ENCODE measurements at regions not wholly inside any gene's neighbourhood (a gene's known extent, or its start where the extent isn't known, plus 50 kb on each side); places are given as distances from the start of the nearest gene placed in this dataset.
"Not testable (repeated sequence)": the region's sequence is repeated elsewhere in the genome, so short reads cannot be mapped to it uniquely, and the experiment has no call there.

DNA sequence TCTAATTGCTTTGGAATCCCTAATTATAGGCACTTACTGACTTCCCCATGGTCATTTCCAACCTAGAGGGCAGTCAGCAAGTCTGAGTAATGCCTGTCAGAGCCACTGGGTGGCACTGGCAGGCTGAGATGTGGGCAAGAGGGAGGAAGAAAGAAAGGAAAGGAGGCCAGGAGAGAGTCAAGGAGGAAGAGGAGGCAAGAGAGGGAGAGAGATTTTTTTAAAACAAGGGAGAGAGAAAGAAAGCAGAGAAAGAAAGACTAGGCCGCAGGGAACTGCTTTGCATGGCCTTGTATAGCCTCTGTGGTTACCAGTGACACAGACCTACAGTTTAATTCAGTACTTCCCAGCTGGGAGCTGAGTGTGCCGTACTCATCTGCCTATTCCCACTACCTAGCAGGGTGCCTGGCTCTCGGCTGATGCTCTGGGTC lies 210.4 kb upstream of the ADO start:
- WGBS, 2 donors, result 37 to 63% methylated on average over 3 of the region's 3 CpGs

DNA sequence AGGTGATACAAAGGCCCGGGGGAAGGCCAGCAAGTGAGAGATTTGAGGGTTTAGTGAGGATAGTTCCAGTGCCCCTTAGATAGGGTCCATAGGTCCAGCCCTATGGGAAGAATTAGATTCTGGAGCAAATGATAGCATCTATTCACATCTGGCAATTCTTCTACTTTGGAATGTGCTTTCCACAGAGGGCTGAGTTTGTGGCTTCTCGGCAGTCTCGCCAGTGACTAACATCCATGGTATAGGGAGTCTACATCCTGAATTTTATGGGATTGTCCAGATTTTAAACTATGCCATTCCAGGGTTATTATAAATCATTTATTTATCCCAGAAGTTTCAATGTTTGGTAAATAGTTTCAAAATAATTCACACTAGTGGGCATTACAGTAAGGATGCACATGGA lies 207.3 kb upstream of the ADO start:
- H3K27me3 ChIP-seq, result no peaks in the 10 kb centered on the region
- no peaks in the 10 kb centered on the region for H3K4me1 ChIP-seq
- intact Hi-C loops (cut with DNase I; ENCODE audit: low total_unique reads), result no loop called here
- H3K9me3 ChIP-seq, result no peaks in the 10 kb centered on the region
- TF ChIP-seq, protein P1, sequence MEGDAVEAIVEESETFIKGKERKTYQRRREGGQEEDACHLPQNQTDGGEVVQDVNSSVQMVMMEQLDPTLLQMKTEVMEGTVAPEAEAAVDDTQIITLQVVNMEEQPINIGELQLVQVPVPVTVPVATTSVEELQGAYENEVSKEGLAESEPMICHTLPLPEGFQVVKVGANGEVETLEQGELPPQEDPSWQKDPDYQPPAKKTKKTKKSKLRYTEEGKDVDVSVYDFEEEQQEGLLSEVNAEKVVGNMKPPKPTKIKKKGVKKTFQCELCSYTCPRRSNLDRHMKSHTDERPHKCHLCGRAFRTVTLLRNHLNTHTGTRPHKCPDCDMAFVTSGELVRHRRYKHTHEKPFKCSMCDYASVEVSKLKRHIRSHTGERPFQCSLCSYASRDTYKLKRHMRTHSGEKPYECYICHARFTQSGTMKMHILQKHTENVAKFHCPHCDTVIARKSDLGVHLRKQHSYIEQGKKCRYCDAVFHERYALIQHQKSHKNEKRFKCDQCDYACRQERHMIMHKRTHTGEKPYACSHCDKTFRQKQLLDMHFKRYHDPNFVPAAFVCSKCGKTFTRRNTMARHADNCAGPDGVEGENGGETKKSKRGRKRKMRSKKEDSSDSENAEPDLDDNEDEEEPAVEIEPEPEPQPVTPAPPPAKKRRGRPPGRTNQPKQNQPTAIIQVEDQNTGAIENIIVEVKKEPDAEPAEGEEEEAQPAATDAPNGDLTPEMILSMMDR (IDR thresholded peaks at IDR 0.05), result no peak
- no peak for TF ChIP-seq POLR2A (IDR thresholded peaks at IDR 0.05)
- 92 to 96% methylated on average over 3 of the region's 3 CpGs for WGBS, 2 donors
- no peak overlapping the region for H3K27ac ChIP-seq
- no peak for DNase-seq
- no peak overlapping the region for H3K4me3 ChIP-seq
- H3K36me3 ChIP-seq (ENCODE audit: low read depth, missing control alignments), result no peaks in the 10 kb centered on the region

More for the DNA sequence above, 210.4 kb upstream of the ADO start:
- H3K4me1 ChIP-seq, result no peaks in the 10 kb centered on the region
- H3K27ac ChIP-seq, result no peak overlapping the region
- DNase-seq, result peak; percentile 61
- no peaks in the 10 kb centered on the region for H3K27me3 ChIP-seq
- no peaks in the 10 kb centered on the region for H3K36me3 ChIP-seq (ENCODE audit: low read depth, missing control alignments)
- TF ChIP-seq, protein P1 (IDR thresholded peaks at IDR 0.05), result peak; percentile 34 to 78 (median 74)
- TF ChIP-seq POLR2A (IDR thresholded peaks at IDR 0.05), result no peak
- intact Hi-C loops (cut with DNase I; ENCODE audit: low total_unique reads), result no loop called here
- no peak overlapping the region for H3K4me3 ChIP-seq
- H3K9me3 ChIP-seq, result no peaks in the 10 kb centered on the region

DNA sequence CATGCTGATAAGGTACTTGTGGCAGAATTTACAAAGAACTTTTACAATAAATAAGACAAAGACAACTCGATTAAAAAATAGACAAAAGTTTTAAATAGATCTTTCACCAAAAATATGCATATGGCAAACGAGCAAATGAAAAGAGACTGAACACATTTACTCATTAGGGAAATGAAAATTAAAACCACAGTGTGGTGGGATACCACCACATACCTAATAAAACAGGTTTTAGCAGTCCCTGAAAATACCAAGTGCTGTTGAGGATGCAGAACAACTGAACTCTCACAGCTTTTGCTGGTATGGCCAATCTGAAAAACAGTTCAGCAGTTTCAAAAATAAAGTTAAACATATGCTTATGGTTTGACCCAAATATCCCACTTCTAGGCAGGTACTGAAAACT lies 205.4 kb upstream of the ADO start:
- WGBS, 2 donors, result 74 to 79% methylated on average over 2 of the region's 2 CpGs
- DNase-seq, result no peak
- Histone ChIP-seq H3K27ac (no peak overlapping the region), H3K4me1 (no peaks in the 10 kb centered on the region), H3K27me3 (no peaks in the 10 kb centered on the region), H3K4me3 (no peak overlapping the region), H3K36me3 (ENCODE audit: low read depth, missing control alignments) (no peaks in the 10 kb centered on the region), H3K9me3 (no peaks in the 10 kb centered on the region)
- TF ChIP-seq POLR2A (IDR thresholded peaks at IDR 0.05), result no peak
- TF ChIP-seq, protein P1 (IDR thresholded peaks at IDR 0.05), result no peak
- intact Hi-C loops (cut with DNase I; ENCODE audit: low total_unique reads), result no loop called here

DNA sequence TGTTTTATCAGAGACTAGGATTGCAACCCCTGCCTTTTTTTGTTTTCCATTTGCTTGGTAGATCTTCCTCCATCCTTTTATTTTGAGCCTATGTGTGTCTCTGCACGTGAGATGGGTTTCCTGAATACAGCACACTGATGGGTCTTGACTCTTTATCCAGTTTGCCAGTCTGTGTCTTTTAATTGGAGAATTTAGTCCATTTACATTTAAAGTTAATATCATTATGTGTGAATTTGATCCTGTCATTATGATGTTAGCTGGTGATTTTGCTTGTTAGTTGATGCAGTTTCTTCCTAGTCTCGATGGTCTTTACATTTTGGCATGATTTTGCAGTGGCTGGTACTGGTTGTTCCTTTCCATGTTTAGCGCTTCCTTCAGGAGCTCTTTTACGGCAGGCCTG lies 198.0 kb upstream of the ADO start:
- intact Hi-C loops (cut with DNase I; ENCODE audit: low total_unique reads); H3K27ac ChIP-seq; H3K9me3 ChIP-seq; H3K4me1 ChIP-seq; H3K36me3 ChIP-seq (ENCODE audit: low read depth, missing control alignments); DNase-seq; H3K27me3 ChIP-seq; H3K4me3 ChIP-seq: not testable (repeated sequence)
- WGBS, 2 donors, result 89 to 96% methylated on average over 3 to 4 of the region's 4 CpGs

DNA sequence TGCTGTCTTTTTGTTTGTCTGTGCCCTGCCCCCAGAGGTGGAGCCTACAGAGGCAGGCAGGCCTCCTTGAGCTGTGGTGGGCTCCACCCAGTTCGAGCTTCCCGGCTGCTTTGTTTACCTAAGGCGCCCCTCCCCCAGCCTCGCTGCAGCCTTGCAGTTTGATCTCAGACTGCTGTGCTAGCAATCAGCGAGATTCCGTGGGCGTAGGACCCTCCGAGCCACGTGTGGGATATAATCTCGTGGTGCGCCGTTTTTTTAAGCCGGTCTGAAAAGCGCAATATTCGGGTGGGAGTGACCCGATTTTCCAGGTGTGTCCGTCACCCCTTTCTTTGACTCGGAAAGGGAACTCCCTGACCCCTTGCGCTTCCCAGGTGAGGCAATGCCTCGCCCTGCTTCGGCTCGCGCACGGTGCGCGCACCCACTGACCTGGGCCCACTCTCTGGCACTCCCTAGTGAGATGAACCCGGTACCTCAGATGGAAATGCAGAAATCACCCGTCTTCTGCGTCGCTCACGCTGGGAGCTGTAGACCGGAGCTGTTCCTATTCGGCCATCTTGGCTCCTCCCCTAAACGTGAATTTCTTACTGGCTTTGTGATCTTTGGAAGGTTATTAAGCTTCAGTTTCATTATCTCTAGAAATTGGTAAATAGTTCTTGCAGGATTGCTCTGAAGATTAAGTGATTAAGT lies 196.2 kb upstream of the ADO start:
- DNase-seq; H3K4me1 ChIP-seq; H3K9me3 ChIP-seq; intact Hi-C loops (cut with DNase I; ENCODE audit: low total_unique reads); H3K27ac ChIP-seq; H3K4me3 ChIP-seq; H3K36me3 ChIP-seq (ENCODE audit: low read depth, missing control alignments); H3K27me3 ChIP-seq: not testable (repeated sequence)
- 56 to 60% methylated on average over 23 to 34 of the region's 34 CpGs for WGBS, 2 donors

DNA sequence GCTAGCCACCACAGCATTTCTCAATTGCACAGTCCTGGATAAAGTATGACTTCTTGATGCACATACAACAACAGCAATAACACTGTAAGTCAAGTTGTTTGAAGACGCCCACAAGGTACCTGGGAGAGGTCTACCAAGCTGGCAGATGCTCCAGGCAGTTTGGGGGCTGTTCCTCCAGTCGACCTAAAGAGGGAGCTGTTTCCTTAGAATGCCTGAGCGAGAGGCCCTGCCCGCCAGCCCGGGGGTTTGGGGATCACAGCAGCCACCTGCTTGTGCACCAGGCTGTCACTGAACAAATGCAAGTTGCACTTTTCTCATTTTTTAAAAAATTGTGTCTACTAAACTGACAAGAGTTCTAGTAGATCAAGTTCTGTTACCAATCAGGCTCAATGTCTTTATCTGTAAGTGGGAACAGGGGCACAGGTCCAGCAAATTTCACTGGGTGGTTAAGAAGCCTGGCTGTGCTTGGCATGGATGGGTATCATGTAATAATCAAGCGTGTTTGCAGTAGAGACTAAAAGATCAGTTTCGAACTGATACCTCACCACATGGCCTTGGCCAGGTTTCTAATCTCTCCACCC lies 193.8 kb upstream of the ADO start:
- Histone ChIP-seq H3K9me3 (no peaks in the 10 kb centered on the region), H3K36me3 (ENCODE audit: low read depth, missing control alignments) (no peaks in the 10 kb centered on the region), H3K27me3 (no peaks in the 10 kb centered on the region), H3K27ac (no peak overlapping the region), H3K4me1 (no peaks in the 10 kb centered on the region), H3K4me3 (no peak overlapping the region)
- intact Hi-C loops (cut with DNase I; ENCODE audit: low total_unique reads), result no loop called here
- DNase-seq, result peak; percentile 59
- TF ChIP-seq POLR2A (IDR thresholded peaks at IDR 0.05), result no peak
- TF ChIP-seq, protein P1 (IDR thresholded peaks at IDR 0.05), result peak; percentile 16 to 61 (median 54)
- 41 to 48% methylated on average over 7 of the region's 7 CpGs for WGBS, 2 donors

All from testis (tissue), 2 donors.